H1 (cell line): ENCODE measurements at regions not wholly inside any gene's neighbourhood (a gene's known extent, or its start where the extent isn't known, plus 50 kb on each side); places are given as distances from the start of the nearest gene placed in this dataset.

Source experiments
- CHD1 ChIP-seq: IDR thresholded peaks from 2 replicates; pipeline ENCODE4 v1.6.1; 2012; ENCODE audit warnings: low read depth, low read length, improper control_type of control experiment
- NANOG ChIP-seq: IDR thresholded peaks from 2 replicates; pipeline ENCODE4 v1.6.1; 2011; ENCODE audit warnings: low read length, low read depth, mild to moderate bottlenecking, inconsistent platforms; ENCODE audit not compliant: insufficient read depth, poor library complexity, severe bottlenecking
- POU5F1 ChIP-seq: IDR thresholded peaks from 2 replicates; pipeline ENCODE4 v1.6.1; 2011; ENCODE audit warnings: low read depth, mild to moderate bottlenecking, low read length, moderate library complexity
- SIRT6 ChIP-seq: IDR thresholded peaks from one replicate; pipeline ENCODE4 v1.7.1; 2012; ENCODE audit warnings: low read length, inconsistent platforms
- SP2 ChIP-seq: IDR thresholded peaks from 2 replicates; pipeline ENCODE4 v1.6.1; 2012; ENCODE audit warnings: mild to moderate bottlenecking, low read length, inconsistent platforms
- TAF7 ChIP-seq: optimal IDR thresholded peaks from 2 replicates; pipeline ENCODE3; 2011; ENCODE audit warnings: low read depth, mild to moderate bottlenecking, inconsistent platforms, low read length, moderate library complexity, borderline replicate concordance
- TF ChIP-seq, protein P1 (sequence below): IDR thresholded peaks from 2 replicates; pipeline ENCODE4 v1.6.1; 2011; ENCODE audit warnings: low read length, improper control_type of control experiment

DNA sequence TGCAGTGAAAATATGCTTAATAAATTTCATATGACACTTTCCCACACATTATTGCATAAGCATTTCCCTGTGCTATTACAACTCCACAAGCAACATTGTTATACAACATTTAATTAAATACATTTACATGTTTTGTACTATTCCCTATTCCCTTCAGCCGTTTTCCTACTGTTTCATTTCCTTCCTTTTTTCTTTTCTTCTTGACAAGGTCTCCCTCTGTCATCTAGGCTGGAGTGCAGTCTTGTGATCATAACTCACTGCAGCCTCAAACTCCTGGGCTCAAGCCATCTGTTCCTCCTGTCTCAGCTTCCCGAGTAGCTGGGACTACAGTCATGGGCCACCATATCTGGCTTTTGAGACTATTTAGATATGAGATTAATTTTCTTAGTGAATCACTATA is 254.7 kb downstream of the NFKBIZ start (continued):
- TF ChIP-seq SIRT6 (no peak), POU5F1 (no peak), CHD1 (no peak), SP2 (no peak), TAF7 (no peak), NANOG (no peak)
- TF ChIP-seq, protein P1, sequence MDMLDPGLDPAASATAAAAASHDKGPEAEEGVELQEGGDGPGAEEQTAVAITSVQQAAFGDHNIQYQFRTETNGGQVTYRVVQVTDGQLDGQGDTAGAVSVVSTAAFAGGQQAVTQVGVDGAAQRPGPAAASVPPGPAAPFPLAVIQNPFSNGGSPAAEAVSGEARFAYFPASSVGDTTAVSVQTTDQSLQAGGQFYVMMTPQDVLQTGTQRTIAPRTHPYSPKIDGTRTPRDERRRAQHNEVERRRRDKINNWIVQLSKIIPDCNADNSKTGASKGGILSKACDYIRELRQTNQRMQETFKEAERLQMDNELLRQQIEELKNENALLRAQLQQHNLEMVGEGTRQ, result no peak
